ENCODE measurements at regions not wholly inside any gene's neighbourhood (a gene's known extent, or its start where the extent isn't known, plus 50 kb on each side); places are given as distances from the start of the nearest gene placed in this dataset.

- TF ChIP-seq POLR2A (IDR thresholded peaks at IDR 0.05) (no peak), CTCF (IDR thresholded peaks at IDR 0.05) (no peak)
Observed at GRCh38 chrX:7219153-7219705, 71.3 kb upstream of the PUDP start.
